Common myeloid progenitor, CD34-positive (primary cell): ENCODE measurements at regions not wholly inside any gene's neighbourhood (a gene's known extent, or its start where the extent isn't known, plus 50 kb on each side); places are given as distances from the start of the nearest gene placed in this dataset.

Source experiments
- CTCF ChIA-PET: fragments of 350-600 bp; sonication (Branson Sonifier 250); formaldehyde crosslinking; loops from one replicate; lab custom pipeline; 2021; ENCODE audit warnings: antibody characterized with exemption; lab: Charles Lee
- POLR2A ChIA-PET: fragments of 350-600 bp; sonication (Branson Sonifier 250); formaldehyde crosslinking; loops from one replicate; lab custom pipeline; 2021; ENCODE audit warnings: antibody characterized with exemption; lab: Charles Lee
- DNase-seq, 3 donors: peaks; one replicate each; pipeline versions ENCODE4 v3.0.0 to v3.0.0-alpha.2; 2013
- H3K27ac ChIP-seq, 2 experiments: 1 replicate in 1 of 2; 2 replicates in 1 of 2; pipeline ENCODE4 v1.7.0; 2013; ENCODE audit warnings: inconsistent platforms in 2 of 2, low read length in 2 of 2, mild to moderate bottlenecking in 2 of 2, low read depth in 1 of 2, moderate library complexity in 1 of 2; ENCODE audit not compliant: severe bottlenecking in 2 of 2, insufficient read depth in 1 of 2, poor library complexity in 1 of 2
- H3K27me3 ChIP-seq, 5 experiments: replicated peaks in 2 of 5; 1 replicate in 3 of 5; 2 replicates in 2 of 5; pipeline versions ENCODE4 v1.6.1 to v1.7.0; 2013; ENCODE audit warnings: low read length in 4 of 5, mild to moderate bottlenecking in 2 of 5, moderate library complexity in 2 of 5, inconsistent platforms in 1 of 5; ENCODE audit not compliant: insufficient read depth in 5 of 5, control insufficient read depth in 4 of 5
- H3K36me3 ChIP-seq, 4 experiments: 1 replicate in 2 of 4; 2 replicates in 2 of 4; pipeline versions ENCODE4 v1.6.1 to v1.7.0; 2013; ENCODE audit warnings: low read length in 3 of 4, control low read depth in 1 of 4, mild to moderate bottlenecking in 1 of 4; ENCODE audit not compliant: control insufficient read depth in 4 of 4, insufficient read depth in 4 of 4
- H3K4me1 ChIP-seq, 4 experiments: 1 replicate in 3 of 4; 2 replicates in 1 of 4; pipeline versions ENCODE4 v1.6.1 to v1.7.1; 2013; ENCODE audit warnings: low read length in 3 of 4, mild to moderate bottlenecking in 3 of 4, control low read depth in 1 of 4, inconsistent platforms in 1 of 4, moderate library complexity in 1 of 4; ENCODE audit not compliant: control insufficient read depth in 4 of 4, insufficient read depth in 4 of 4; ENCODE audit errors: control extremely low read depth in 1 of 4
- H3K4me3 ChIP-seq, 7 experiments: 1 replicate in 4 of 7; 2 replicates in 3 of 7; pipeline versions ENCODE4 v1.5.1 to v1.7.0; 2013; ENCODE audit warnings: mild to moderate bottlenecking in 7 of 7, low read length in 6 of 7, moderate library complexity in 6 of 7, inconsistent platforms in 2 of 7, low read depth in 2 of 7, control low read depth in 1 of 7; ENCODE audit not compliant: insufficient read depth in 4 of 7, control insufficient read depth in 1 of 7; ENCODE audit errors: extremely low read depth in 1 of 7
- H3K9me3 ChIP-seq, 5 experiments: 1 replicate in 4 of 5; 2 replicates in 1 of 5; pipeline versions ENCODE4 v1.6.1 to v1.7.1; 2013; ENCODE audit warnings: low read length in 4 of 5, mild to moderate bottlenecking in 2 of 5, inconsistent platforms in 1 of 5, low read depth in 1 of 5, moderate library complexity in 1 of 5; ENCODE audit not compliant: control insufficient read depth in 4 of 5, insufficient read depth in 2 of 5; ENCODE audit errors: control extremely low read depth in 1 of 5
- WGBS: methylation state at CpG from one replicate; pipeline ENCODE4 v1.1.5; 2013; ENCODE audit not compliant: insufficient coverage; 5-methylcytosine and 5-hydroxymethylcytosine counted together

DNA sequence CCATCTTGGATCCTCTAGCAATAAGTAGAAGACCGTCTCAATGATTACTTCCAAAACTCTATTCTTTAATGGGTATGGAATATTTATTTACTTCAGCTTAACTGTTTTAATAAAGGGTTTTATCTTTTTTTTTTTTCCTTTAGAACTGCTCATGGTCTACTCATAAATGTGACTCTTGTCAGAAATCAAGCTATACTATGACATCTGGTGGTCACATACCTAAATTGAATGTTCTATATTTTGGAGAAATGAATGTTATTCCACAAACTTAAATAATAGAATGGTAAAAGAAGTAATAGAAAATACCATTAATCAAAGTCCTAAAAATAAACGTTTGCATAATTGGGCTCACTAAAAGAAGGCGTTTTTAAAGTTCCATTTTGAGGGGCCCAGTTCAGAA, 131.2 kb upstream of the PLCXD3 start:
- 100% methylated on average over 1 of the region's 3 CpGs for WGBS

GRCh38 chr5:41638685-41639084, 128.3 kb upstream of the PLCXD3 start:
- POLR2A ChIA-PET = no interaction called here
- no peaks in the 10 kb centered on the region for H3K27me3 ChIP-seq
- H3K9me3 ChIP-seq = no peaks in the 10 kb centered on the region
- no peaks in the 10 kb centered on the region for H3K4me1 ChIP-seq
- CTCF ChIA-PET = no interaction called here
- no peak overlapping the region for H3K27ac ChIP-seq
- H3K36me3 ChIP-seq = no peaks in the 10 kb centered on the region
- WGBS = 100% methylated on average over 3 of the region's 3 CpGs
- H3K4me3 ChIP-seq = no peak overlapping the region
- DNase-seq = no peak

More for the DNA sequence above, 131.2 kb upstream of the PLCXD3 start:
- Histone ChIP-seq H3K27me3 (no peaks in the 10 kb centered on the region), H3K36me3 (no peaks in the 10 kb centered on the region), H3K27ac (no peak overlapping the region), H3K4me3 (no peak overlapping the region), H3K9me3 (no peaks in the 10 kb centered on the region), H3K4me1 (no peaks in the 10 kb centered on the region)
- ChIA-PET CTCF (no interaction called here), POLR2A (no interaction called here)
- DNase-seq = no peak

DNA sequence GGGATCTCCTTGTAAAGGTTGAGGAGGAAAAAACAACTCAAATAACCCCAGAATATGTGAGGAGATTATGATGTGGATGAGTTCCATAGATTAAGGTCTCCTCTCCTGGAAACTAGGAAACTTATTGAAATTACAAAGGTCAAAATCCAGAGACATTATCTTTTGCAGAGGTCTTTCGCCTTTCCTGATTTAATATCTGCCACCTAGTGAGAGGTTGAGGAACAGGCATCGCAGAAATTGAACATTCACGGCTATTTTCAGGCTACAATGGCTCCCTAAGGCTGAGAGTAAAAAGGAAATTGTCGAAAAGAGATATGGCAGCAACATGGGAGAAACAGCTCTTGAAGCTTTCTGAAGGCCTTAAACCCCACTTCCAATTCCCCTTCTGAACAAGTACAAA, 127.5 kb upstream of the PLCXD3 start:
- 63% methylated on average over 3 of the region's 4 CpGs for WGBS
- DNase-seq = no peak
- H3K27ac ChIP-seq = no peak overlapping the region
- CTCF ChIA-PET = no interaction called here
- H3K27me3 ChIP-seq = no peaks in the 10 kb centered on the region
- no peaks in the 10 kb centered on the region for H3K9me3 ChIP-seq
- H3K4me1 ChIP-seq = no peaks in the 10 kb centered on the region
- POLR2A ChIA-PET = no interaction called here
- no peak overlapping the region for H3K4me3 ChIP-seq
- no peaks in the 10 kb centered on the region for H3K36me3 ChIP-seq

GRCh38 chr5:41637424-41637823, 127.0 kb upstream of the PLCXD3 start:
- H3K9me3 ChIP-seq = no peaks in the 10 kb centered on the region
- DNase-seq = peak in 1 of 3 donors; percentile 8
- no peak overlapping the region for H3K27ac ChIP-seq
- no peaks in the 10 kb centered on the region for H3K4me1 ChIP-seq
- 41% methylated on average over 4 of the region's 8 CpGs for WGBS
- no peaks in the 10 kb centered on the region for H3K27me3 ChIP-seq
- H3K36me3 ChIP-seq = no peaks in the 10 kb centered on the region
- ChIA-PET POLR2A (no interaction called here), CTCF (no interaction called here)
- H3K4me3 ChIP-seq = no peak overlapping the region

DNA sequence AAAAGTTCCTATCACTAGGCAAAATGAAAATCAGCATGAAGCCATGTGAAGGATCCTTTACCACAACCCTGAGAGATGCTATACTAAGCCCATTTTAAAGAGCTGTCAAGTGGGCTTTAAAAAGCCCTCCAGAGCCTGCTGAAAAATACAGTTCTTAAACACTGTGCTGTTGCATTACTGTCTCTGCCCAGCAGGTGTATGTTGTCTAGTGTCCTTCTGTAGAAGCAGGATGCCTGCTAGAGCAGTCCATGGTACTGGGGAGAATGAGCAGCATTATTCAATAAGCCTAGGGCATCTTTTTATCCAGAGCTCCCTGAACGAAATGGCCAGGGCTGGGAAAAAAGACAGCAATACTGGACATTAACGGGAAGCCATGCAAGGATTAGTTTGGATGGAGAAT, 126.2 kb upstream of the PLCXD3 start:
- H3K4me1 ChIP-seq = no peaks in the 10 kb centered on the region
- no peaks in the 10 kb centered on the region for H3K9me3 ChIP-seq
- CTCF ChIA-PET = no interaction called here
- no peak overlapping the region for H3K27ac ChIP-seq
- no peak overlapping the region for H3K4me3 ChIP-seq
- 100% methylated on average over 2 of the region's 2 CpGs for WGBS
- no peaks in the 10 kb centered on the region for H3K27me3 ChIP-seq
- no peaks in the 10 kb centered on the region for H3K36me3 ChIP-seq
- DNase-seq = peak; percentile 1 to 10 (median 9)
- POLR2A ChIA-PET = no interaction called here

DNA sequence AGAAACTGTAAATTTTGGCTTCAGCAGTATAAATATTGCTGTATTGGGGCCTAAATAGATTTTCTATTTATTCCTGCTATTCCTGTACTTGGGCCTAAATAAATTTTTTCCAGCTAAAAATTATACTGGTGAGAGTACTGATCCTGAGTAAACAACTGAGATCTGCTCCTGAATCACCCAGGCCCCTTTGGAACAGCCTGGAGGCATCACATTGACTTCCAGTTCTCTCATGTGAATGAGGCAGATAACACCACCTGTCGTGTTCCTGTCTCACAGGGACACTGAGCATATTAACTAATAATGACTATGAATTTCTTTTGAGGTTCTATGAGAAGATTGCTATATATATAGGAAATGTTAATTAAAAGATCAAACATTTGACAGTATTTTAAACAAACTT, 119.5 kb upstream of the PLCXD3 start:
- no CpG with 5 or more reads among the region's 1 CpG for WGBS
- CTCF ChIA-PET = no interaction called here
- H3K27me3 ChIP-seq = no peaks in the 10 kb centered on the region
- H3K4me1 ChIP-seq = no peaks in the 10 kb centered on the region
- DNase-seq = no peak
- no peaks in the 10 kb centered on the region for H3K36me3 ChIP-seq
- POLR2A ChIA-PET = no interaction called here
- no peak overlapping the region for H3K27ac ChIP-seq
- H3K9me3 ChIP-seq = no peaks in the 10 kb centered on the region
- no peak overlapping the region for H3K4me3 ChIP-seq

- ChIA-PET CTCF (no interaction called here), POLR2A (no interaction called here)
- DNase-seq = no peak
- H3K27me3 ChIP-seq = no peaks in the 10 kb centered on the region
- no peak overlapping the region for H3K4me3 ChIP-seq
- no peak overlapping the region for H3K27ac ChIP-seq
- no peaks in the 10 kb centered on the region for H3K4me1 ChIP-seq
- H3K36me3 ChIP-seq = no peaks in the 10 kb centered on the region
- no peaks in the 10 kb centered on the region for H3K9me3 ChIP-seq
Measured at GRCh38 chr5:41625571-41625970, 115.2 kb upstream of the PLCXD3 start.
